PFSK-1 (cell line): ENCODE measurements at regions not wholly inside any gene's neighbourhood (a gene's known extent, or its start where the extent isn't known, plus 50 kb on each side); places are given as distances from the start of the nearest gene placed in this dataset.

Experiments
- POLR2AphosphoS5 ChIP-seq: IDR thresholded peaks from 2 replicates; pipeline ENCODE4 v1.6.1; 2012; ENCODE audit warnings: low read depth, mild to moderate bottlenecking, control low read depth, low read length, moderate library complexity
- SIN3A ChIP-seq: IDR thresholded peaks from 2 replicates; pipeline ENCODE4 v1.6.1; 2012; ENCODE audit warnings: mild to moderate bottlenecking, low read length, moderate library complexity, borderline replicate concordance; ENCODE audit not compliant: insufficient read depth
- TAF1 ChIP-seq: IDR thresholded peaks from 2 replicates; pipeline ENCODE4 v1.6.1; 2012; ENCODE audit warnings: low read length, control low read depth, borderline replicate concordance; ENCODE audit not compliant: insufficient read depth
- TF ChIP-seq, protein P1 (sequence below), 2 experiments: IDR thresholded peaks; 2 replicates each; pipeline versions ENCODE4 v1.6.1 to v1.8.0; 2011 to 2012; ENCODE audit warnings: low read depth in 2 of 2, low read length in 2 of 2, control low read depth in 1 of 2, inconsistent platforms in 1 of 2, mild to moderate bottlenecking in 1 of 2, moderate library complexity in 1 of 2; ENCODE audit not compliant: insufficient read depth in 1 of 2

DNA sequence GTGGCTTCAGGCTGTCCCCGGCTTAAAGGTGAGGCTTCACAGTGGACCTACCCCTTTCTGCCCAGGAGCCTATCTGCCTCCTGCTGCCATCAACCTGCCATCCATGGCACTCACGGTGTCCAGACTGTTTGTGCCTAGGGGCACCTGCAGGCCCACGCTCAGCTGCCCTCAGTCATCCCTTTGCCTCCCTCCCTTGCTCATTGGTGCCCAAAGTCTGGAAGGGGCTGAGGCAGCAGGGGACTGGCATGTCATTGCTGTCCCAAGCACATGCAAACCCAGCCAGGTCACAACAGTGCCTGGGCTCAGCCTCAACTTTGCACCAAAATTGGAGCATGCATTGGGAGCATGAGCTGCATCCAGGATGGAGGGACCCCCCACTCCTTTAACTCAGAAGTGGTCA, 1142.7 kb upstream of the NCAM2 start:
- TF ChIP-seq, protein P1, sequence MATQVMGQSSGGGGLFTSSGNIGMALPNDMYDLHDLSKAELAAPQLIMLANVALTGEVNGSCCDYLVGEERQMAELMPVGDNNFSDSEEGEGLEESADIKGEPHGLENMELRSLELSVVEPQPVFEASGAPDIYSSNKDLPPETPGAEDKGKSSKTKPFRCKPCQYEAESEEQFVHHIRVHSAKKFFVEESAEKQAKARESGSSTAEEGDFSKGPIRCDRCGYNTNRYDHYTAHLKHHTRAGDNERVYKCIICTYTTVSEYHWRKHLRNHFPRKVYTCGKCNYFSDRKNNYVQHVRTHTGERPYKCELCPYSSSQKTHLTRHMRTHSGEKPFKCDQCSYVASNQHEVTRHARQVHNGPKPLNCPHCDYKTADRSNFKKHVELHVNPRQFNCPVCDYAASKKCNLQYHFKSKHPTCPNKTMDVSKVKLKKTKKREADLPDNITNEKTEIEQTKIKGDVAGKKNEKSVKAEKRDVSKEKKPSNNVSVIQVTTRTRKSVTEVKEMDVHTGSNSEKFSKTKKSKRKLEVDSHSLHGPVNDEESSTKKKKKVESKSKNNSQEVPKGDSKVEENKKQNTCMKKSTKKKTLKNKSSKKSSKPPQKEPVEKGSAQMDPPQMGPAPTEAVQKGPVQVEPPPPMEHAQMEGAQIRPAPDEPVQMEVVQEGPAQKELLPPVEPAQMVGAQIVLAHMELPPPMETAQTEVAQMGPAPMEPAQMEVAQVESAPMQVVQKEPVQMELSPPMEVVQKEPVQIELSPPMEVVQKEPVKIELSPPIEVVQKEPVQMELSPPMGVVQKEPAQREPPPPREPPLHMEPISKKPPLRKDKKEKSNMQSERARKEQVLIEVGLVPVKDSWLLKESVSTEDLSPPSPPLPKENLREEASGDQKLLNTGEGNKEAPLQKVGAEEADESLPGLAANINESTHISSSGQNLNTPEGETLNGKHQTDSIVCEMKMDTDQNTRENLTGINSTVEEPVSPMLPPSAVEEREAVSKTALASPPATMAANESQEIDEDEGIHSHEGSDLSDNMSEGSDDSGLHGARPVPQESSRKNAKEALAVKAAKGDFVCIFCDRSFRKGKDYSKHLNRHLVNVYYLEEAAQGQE (IDR thresholded peaks at IDR 0.05; ENCODE audit: insufficient read depth in 1 of 2, low read depth in 2 of 2, low read length in 2 of 2), result no peak
- no peak for TF ChIP-seq POLR2AphosphoS5
- no peak for TF ChIP-seq SIN3A
- no peak for TF ChIP-seq TAF1
